Keratinocyte (primary cell): ENCODE measurements at regions not wholly inside any gene's neighbourhood (a gene's known extent, or its start where the extent isn't known, plus 50 kb on each side); places are given as distances from the start of the nearest gene placed in this dataset.

Source experiments
- EZH2 ChIP-seq: IDR thresholded peaks from one replicate; pipeline ENCODE4 v1.6.1; 2012; ENCODE audit warnings: inconsistent platforms, mild to moderate bottlenecking, low read length, moderate library complexity
- TF ChIP-seq, protein P1 (sequence below), 3 experiments: IDR thresholded peaks in 1 of 3; conservative IDR thresholded peaks in 1 of 3; optimal IDR thresholded peaks in 1 of 3; 2 replicates in 2 of 3; 3 replicates in 1 of 3; pipeline versions ENCODE3 to v1.5.1; 2011; ENCODE audit warnings: low read length in 3 of 3, mild to moderate bottlenecking in 3 of 3, moderate library complexity in 2 of 3, control low read depth in 1 of 3, inconsistent platforms in 1 of 3; ENCODE audit not compliant: insufficient read depth in 2 of 3; ENCODE audit errors: extremely low read depth in 1 of 3

DNA sequence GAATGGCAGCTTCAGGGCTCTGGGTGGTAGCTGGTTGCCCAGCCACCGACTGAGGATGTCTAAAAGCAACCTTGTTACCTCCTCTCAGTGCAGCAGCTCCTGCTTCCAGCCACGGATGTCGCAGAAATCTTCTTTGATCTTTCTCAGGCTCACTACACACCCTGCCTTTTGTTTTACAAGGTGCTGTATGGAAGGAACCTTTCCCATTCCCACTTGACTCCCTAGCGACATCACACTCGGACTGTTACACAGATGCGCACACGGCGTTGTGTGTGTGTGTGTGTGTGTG, 135.8 kb upstream of the CPHXL start:
- TF ChIP-seq, protein P1, sequence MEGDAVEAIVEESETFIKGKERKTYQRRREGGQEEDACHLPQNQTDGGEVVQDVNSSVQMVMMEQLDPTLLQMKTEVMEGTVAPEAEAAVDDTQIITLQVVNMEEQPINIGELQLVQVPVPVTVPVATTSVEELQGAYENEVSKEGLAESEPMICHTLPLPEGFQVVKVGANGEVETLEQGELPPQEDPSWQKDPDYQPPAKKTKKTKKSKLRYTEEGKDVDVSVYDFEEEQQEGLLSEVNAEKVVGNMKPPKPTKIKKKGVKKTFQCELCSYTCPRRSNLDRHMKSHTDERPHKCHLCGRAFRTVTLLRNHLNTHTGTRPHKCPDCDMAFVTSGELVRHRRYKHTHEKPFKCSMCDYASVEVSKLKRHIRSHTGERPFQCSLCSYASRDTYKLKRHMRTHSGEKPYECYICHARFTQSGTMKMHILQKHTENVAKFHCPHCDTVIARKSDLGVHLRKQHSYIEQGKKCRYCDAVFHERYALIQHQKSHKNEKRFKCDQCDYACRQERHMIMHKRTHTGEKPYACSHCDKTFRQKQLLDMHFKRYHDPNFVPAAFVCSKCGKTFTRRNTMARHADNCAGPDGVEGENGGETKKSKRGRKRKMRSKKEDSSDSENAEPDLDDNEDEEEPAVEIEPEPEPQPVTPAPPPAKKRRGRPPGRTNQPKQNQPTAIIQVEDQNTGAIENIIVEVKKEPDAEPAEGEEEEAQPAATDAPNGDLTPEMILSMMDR (optimal IDR thresholded peaks at IDR 0.05 in 1 of 3, IDR thresholded peaks at IDR 0.05 in 1 of 3, conservative IDR thresholded peaks at IDR 0.05 in 1 of 3; ENCODE audit: extremely low read depth in 1 of 3, insufficient read depth in 2 of 3, low read length in 3 of 3) = no peak
- no peak for TF ChIP-seq EZH2
